ENCODE measurements at regions not wholly inside any gene's neighbourhood (a gene's known extent, or its start where the extent isn't known, plus 50 kb on each side); places are given as distances from the start of the nearest gene placed in this dataset.

DNA sequence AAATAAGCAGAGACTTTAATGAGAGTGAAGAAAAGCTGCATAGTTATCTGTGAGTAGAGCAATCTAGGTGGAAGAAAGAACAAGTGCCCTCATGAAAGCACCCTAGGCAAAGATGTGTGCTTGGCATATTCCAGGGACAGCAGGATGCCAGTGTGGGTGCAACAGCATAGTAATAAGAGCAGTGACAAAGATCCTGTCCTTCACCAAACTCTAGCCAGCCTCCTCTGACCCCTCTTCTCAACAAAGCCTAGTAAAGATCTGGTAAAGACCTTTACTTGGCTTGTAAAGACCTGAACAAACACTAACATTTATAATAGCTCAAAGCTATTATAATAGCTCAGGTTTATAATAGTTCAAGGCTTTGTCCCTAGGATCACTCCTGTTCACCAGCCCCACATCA is 735.4 kb downstream of the PCDH7 start:
- H2AFZ ChIP-seq (ENCODE audit: insufficient read depth, low read depth, low read length, poor library complexity, severe bottlenecking): no peak overlapping the region
- no peaks in the 10 kb centered on the region for H3K79me2 ChIP-seq (ENCODE audit: insufficient read depth, low read length)
- H3K27me3 ChIP-seq (ENCODE audit: control insufficient read depth in 2 of 2, insufficient read depth in 2 of 2, low read length in 2 of 2): no peaks in the 10 kb centered on the region
- no peak overlapping the region for H3K9ac ChIP-seq (ENCODE audit: insufficient read depth, low read length, poor library complexity, severe bottlenecking)
- H3K27ac ChIP-seq (ENCODE audit: low read depth in 1 of 2, low read length in 2 of 2): no peak overlapping the region
- TF ChIP-seq, protein P1, sequence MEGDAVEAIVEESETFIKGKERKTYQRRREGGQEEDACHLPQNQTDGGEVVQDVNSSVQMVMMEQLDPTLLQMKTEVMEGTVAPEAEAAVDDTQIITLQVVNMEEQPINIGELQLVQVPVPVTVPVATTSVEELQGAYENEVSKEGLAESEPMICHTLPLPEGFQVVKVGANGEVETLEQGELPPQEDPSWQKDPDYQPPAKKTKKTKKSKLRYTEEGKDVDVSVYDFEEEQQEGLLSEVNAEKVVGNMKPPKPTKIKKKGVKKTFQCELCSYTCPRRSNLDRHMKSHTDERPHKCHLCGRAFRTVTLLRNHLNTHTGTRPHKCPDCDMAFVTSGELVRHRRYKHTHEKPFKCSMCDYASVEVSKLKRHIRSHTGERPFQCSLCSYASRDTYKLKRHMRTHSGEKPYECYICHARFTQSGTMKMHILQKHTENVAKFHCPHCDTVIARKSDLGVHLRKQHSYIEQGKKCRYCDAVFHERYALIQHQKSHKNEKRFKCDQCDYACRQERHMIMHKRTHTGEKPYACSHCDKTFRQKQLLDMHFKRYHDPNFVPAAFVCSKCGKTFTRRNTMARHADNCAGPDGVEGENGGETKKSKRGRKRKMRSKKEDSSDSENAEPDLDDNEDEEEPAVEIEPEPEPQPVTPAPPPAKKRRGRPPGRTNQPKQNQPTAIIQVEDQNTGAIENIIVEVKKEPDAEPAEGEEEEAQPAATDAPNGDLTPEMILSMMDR (IDR thresholded peaks at IDR 0.05): no peak
- Mint-ChIP-seq H3K27ac (no peak overlapping the region), H3K4me3 (no peak overlapping the region), H3K4me1 (no peaks in the 10 kb centered on the region), H3K36me3 (no peaks in the 10 kb centered on the region), H3K27me3 (ENCODE audit: low read depth in 3 of 3) (peaks cover 0 to 2% (median 0%) of the 10 kb centered on the region in 3 donors), H3K9me3 (peaks cover 0 to 4% (median 2%) of the 10 kb centered on the region in 7 donors)
- no peaks in the 10 kb centered on the region for H3K9me3 ChIP-seq (replicated peaks in 1 of 2; ENCODE audit: control insufficient read depth in 1 of 2, insufficient read depth in 1 of 2, low read length in 2 of 2)
- H3K4me3 ChIP-seq (replicated peaks in 1 of 3; ENCODE audit: low read depth in 2 of 3, low read length in 3 of 3): no peak overlapping the region
- intact Hi-C loops (cut with micrococcal nuclease): no loop called here
- no peaks in the 10 kb centered on the region for H3K4me1 ChIP-seq (ENCODE audit: control insufficient read depth in 1 of 2, insufficient read depth in 2 of 2, low read length in 2 of 2)
- H3K4me2 ChIP-seq (replicated peaks; ENCODE audit: extremely low read depth, low read length, poor library complexity, severe bottlenecking): no peak overlapping the region
- no peaks in the 10 kb centered on the region for H4K20me1 ChIP-seq (ENCODE audit: insufficient read depth, low read length)
- no peak for DNase-seq
- no peaks in the 10 kb centered on the region for H3K36me3 ChIP-seq (replicated peaks in 1 of 2; ENCODE audit: control insufficient read depth in 1 of 2, insufficient read depth in 2 of 2, low read length in 2 of 2)

DNA sequence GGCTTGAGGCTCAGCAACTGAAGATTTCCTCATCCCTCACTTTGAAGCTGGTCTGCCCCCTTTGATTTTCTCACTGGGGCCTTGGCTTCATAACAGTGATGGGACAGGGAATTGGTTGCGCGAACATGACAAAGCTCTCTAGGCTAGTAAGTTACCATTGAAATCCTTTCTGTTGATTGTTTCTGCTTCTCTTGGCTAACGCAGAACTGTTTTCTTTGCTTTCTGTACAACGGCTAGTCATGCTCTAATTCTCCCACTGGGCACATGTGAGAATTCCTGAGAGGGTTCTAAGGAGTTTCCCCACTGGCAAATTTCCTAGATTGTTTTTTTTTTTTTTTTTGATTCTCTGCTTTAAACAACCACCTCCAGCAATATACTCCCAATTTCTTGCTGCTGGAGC is 738.6 kb downstream of the PCDH7 start:
- intact Hi-C loops (cut with micrococcal nuclease): no loop called here
- 100% methylated on average over 2 of the region's 4 CpGs for WGBS (ENCODE audit: insufficient coverage)

More for the DNA sequence above, 738.6 kb downstream of the PCDH7 start:
- peaks cover 0 to 2% (median 0%) of the 10 kb centered on the region in 3 donors for H3K27me3 Mint-ChIP-seq (ENCODE audit: low read depth in 3 of 3)
- H3K79me2 ChIP-seq (ENCODE audit: insufficient read depth, low read length): no peaks in the 10 kb centered on the region
- H3K4me3 Mint-ChIP-seq: no peak overlapping the region
- H3K27me3 ChIP-seq (ENCODE audit: control insufficient read depth in 2 of 2, insufficient read depth in 2 of 2, low read length in 2 of 2): no peaks in the 10 kb centered on the region
- no peak overlapping the region for H3K27ac ChIP-seq (ENCODE audit: low read depth in 1 of 2, low read length in 2 of 2)
- no peaks in the 10 kb centered on the region for H3K36me3 ChIP-seq (replicated peaks in 1 of 2; ENCODE audit: control insufficient read depth in 1 of 2, insufficient read depth in 2 of 2, low read length in 2 of 2)
- no peaks in the 10 kb centered on the region for H3K4me1 Mint-ChIP-seq
- DNase-seq: no peak
- no peaks in the 10 kb centered on the region for H3K36me3 Mint-ChIP-seq
- no peak overlapping the region for H3K27ac Mint-ChIP-seq
- TF ChIP-seq, protein P1 (IDR thresholded peaks at IDR 0.05): no peak
- no peak overlapping the region for H3K4me2 ChIP-seq (replicated peaks; ENCODE audit: extremely low read depth, low read length, poor library complexity, severe bottlenecking)
- H3K4me1 ChIP-seq (ENCODE audit: control insufficient read depth in 1 of 2, insufficient read depth in 2 of 2, low read length in 2 of 2): no peaks in the 10 kb centered on the region
- H3K9me3 Mint-ChIP-seq: peaks cover 0 to 11% (median 3%) of the 10 kb centered on the region in 7 donors
- H4K20me1 ChIP-seq (ENCODE audit: insufficient read depth, low read length): no peaks in the 10 kb centered on the region
- H3K4me3 ChIP-seq (replicated peaks in 1 of 3; ENCODE audit: low read depth in 2 of 3, low read length in 3 of 3): no peak overlapping the region
- peaks cover 0 to 2% of the 10 kb centered on the region in 2 donors for H3K9me3 ChIP-seq (replicated peaks in 1 of 2; ENCODE audit: control insufficient read depth in 1 of 2, insufficient read depth in 1 of 2, low read length in 2 of 2)
- H2AFZ ChIP-seq (ENCODE audit: insufficient read depth, low read depth, low read length, poor library complexity, severe bottlenecking): no peak overlapping the region
- no peak overlapping the region for H3K9ac ChIP-seq (ENCODE audit: insufficient read depth, low read length, poor library complexity, severe bottlenecking)
